ENCODE measurements at regions not wholly inside any gene's neighbourhood (a gene's known extent, or its start where the extent isn't known, plus 50 kb on each side); places are given as distances from the start of the nearest gene placed in this dataset.

DNA sequence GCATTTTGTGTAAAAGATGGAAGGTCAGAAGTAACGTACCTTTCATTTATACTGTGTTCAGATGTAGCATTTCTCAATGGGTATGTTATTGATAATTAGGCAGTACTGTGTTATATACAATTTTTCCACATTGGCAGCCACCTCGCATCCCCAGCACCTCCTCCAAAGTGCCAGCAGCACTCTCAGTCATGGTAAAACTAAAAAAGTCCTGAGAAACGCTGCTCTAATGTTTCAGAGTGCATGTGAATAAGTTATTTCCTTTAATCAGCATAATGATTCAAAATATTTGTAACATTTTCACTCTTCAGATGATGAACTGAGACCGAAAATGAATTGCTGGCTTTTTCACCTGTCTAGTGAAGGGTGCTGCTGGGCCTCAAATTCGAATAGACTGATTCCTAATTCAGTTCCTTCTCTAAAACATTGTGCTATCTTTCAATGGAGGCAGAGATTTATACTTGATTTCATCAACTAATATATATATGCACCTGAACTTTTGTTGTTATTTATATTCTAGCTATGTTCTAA is 79.9 kb upstream of the ANKRD55 start:
- no peak overlapping the region for H3K4me3 ChIP-seq
- no peaks in the 10 kb centered on the region for H3K27me3 ChIP-seq
- DNase-seq, result no peak
- no peak overlapping the region for H3K27ac ChIP-seq
- no peaks in the 10 kb centered on the region for H3K9me3 ChIP-seq
- H3K4me1 ChIP-seq, result no peaks in the 10 kb centered on the region
- no peaks in the 10 kb centered on the region for H3K36me3 ChIP-seq
- no peak for TF ChIP-seq EP300 (IDR thresholded peaks at IDR 0.05)
- ATAC-seq (ENCODE audit: low FRiP score in 2 of 2), result no peak
- 90 to 92% methylated on average over 5 of the region's 5 CpGs for WGBS, 2 donors

DNA sequence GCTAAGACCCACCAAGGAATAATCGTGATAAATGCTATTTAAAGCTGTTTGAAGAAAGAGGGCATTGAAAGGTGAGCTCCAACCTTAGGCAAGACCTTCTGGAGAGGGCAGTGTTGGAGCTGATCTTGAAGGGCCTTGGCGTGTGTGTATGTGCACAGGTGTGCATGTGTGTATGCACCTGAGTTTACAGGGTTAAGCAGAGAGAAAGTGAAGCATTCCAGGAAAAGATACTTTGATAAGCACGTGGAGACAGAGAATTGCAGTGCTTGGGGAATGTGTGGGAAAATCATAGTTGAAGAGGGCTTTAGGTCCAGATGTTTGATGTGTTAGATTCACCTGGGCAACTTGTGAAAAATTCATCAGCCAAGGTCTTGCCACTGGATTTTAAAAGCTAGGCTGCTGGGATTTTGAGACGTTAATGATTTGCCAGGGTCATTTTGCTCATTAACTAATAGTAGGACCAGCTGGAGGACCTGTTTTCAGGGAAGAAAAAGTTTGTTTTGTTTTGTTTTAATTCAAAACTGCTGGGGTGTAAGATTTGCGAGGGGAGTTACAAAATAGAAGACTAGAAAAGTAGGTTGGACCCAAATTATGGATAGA is 78.3 kb upstream of the ANKRD55 start:
- Histone ChIP-seq H3K27ac (no peak overlapping the region), H3K27me3 (no peaks in the 10 kb centered on the region), H3K4me1 (no peaks in the 10 kb centered on the region), H3K9me3 (no peaks in the 10 kb centered on the region), H3K4me3 (no peak overlapping the region), H3K36me3 (no peaks in the 10 kb centered on the region)
- ATAC-seq (ENCODE audit: low FRiP score in 2 of 2) (no peak), DNase-seq (no peak)
- WGBS, 2 donors, result 49 to 52% methylated on average over 5 of the region's 5 CpGs
- TF ChIP-seq, protein P1, sequence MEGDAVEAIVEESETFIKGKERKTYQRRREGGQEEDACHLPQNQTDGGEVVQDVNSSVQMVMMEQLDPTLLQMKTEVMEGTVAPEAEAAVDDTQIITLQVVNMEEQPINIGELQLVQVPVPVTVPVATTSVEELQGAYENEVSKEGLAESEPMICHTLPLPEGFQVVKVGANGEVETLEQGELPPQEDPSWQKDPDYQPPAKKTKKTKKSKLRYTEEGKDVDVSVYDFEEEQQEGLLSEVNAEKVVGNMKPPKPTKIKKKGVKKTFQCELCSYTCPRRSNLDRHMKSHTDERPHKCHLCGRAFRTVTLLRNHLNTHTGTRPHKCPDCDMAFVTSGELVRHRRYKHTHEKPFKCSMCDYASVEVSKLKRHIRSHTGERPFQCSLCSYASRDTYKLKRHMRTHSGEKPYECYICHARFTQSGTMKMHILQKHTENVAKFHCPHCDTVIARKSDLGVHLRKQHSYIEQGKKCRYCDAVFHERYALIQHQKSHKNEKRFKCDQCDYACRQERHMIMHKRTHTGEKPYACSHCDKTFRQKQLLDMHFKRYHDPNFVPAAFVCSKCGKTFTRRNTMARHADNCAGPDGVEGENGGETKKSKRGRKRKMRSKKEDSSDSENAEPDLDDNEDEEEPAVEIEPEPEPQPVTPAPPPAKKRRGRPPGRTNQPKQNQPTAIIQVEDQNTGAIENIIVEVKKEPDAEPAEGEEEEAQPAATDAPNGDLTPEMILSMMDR (IDR thresholded peaks at IDR 0.05), result no peak
- TF ChIP-seq POLR2AphosphoS5 (IDR thresholded peaks at IDR 0.05), result no peak
- TF ChIP-seq POLR2A (IDR thresholded peaks at IDR 0.05), result no peak
- TF ChIP-seq EP300 (IDR thresholded peaks at IDR 0.05), result no peak

DNA sequence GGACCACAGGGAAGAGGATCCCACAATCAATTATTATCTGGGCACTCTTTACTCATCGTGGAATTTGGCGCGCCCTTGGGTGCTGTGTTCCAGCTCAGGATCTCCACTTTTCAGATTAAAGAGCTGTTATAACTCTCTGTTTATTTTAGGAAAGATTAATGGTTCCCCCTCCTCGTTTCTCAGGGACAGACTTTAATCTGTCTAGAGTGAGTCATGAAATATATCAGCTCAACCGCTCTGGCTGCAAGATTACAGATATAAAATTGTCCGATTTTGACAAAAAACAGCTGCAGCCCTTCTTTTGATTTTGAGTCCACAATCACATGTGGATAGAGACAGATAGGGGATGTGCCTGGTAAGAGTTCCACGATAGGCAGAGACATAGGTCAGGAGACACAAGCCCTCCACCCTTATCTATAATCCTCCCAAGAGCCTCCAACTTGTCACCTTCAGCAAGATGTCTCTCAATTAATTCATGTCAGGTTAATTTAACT is 77.6 kb upstream of the ANKRD55 start:
- Histone ChIP-seq H3K4me1 (no peaks in the 10 kb centered on the region), H3K4me3 (no peak overlapping the region), H3K9me3 (no peaks in the 10 kb centered on the region), H3K27ac (no peak overlapping the region), H3K36me3 (no peaks in the 10 kb centered on the region), H3K27me3 (no peaks in the 10 kb centered on the region)
- no peak for TF ChIP-seq POLR2A (IDR thresholded peaks at IDR 0.05)
- TF ChIP-seq POLR2AphosphoS5 (IDR thresholded peaks at IDR 0.05), result no peak
- TF ChIP-seq, protein P1 (IDR thresholded peaks at IDR 0.05), result no peak
- no peak for TF ChIP-seq EP300 (IDR thresholded peaks at IDR 0.05)
- DNase-seq (no peak), ATAC-seq (ENCODE audit: low FRiP score in 2 of 2) (peak in 1 of 2 donors; percentile 74)
- WGBS, 2 donors, result 56 to 71% methylated on average over 7 of the region's 7 CpGs

DNA sequence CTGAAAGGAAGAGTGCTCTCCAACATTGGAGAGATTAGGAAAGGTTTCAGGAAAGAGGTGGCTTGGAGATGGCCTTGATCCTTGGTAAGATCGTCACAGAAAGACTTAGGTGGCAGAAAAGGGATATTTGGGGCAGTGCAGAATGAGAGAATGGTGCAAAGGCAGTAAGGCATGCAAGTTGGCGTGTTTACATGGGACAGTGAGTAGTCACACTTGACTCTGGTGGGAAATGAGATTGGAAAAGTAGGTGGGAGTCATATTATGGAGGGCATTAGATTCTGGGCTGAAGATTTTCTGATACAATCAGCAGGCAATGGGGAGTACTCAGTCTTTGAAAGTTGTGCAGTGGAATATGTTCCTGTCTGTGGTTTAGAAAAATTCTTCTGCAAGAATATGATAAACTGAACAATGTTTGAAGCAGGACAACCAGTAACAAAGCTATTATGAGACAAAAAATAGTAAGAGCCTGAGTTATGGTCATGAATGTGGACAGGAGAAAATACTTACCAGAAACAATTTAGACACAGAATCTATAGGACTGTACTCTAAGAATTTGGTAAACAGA is 76.2 kb upstream of the ANKRD55 start:
- Histone ChIP-seq H3K4me1 (no peaks in the 10 kb centered on the region), H3K36me3 (no peaks in the 10 kb centered on the region), H3K27me3 (no peaks in the 10 kb centered on the region), H3K4me3 (no peak overlapping the region), H3K27ac (no peak overlapping the region), H3K9me3 (no peaks in the 10 kb centered on the region)
- 88 to 92% methylated on average over 2 of the region's 2 CpGs for WGBS, 2 donors
- ATAC-seq (ENCODE audit: low FRiP score in 2 of 2) (no peak), DNase-seq (no peak)
- TF ChIP-seq, protein P1 (IDR thresholded peaks at IDR 0.05), result no peak
- TF ChIP-seq EP300 (IDR thresholded peaks at IDR 0.05) (no peak), POLR2AphosphoS5 (IDR thresholded peaks at IDR 0.05) (no peak), POLR2A (IDR thresholded peaks at IDR 0.05) (no peak)

DNA sequence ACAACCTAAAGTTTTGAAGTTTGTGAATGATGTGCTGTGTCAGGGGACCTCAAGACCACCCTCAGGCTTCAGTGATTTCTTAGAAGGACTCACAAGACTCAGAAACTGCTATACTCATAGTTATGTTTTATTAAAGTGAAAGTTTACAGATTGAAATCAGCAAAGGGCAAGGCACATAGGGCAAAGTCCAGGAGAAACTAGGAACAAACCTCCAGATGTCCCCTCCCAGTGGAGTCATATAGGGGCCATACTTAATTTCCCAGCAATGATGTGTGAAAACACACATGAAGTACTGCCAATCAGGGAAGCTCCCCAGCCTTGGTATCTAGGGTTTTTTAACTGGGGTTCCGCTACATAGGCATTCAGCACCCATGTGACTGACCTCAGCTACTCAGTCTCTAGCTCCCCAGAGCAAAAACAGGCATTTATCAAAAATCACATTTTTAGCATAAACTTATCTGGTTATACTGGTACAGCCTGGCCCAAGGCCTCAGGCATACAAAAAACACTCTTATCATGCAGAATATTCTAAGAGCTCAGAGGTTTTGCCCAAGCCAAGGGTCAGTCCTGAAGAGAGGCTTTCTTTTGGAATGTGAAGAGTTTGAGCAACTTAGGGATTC is 74.7 kb upstream of the ANKRD55 start:
- WGBS, 2 donors, result 85 to 88% methylated on average over 1 of the region's 1 CpG
- no peak overlapping the region for H3K27ac ChIP-seq
- TF ChIP-seq EP300 (IDR thresholded peaks at IDR 0.05), result no peak
- no peak for TF ChIP-seq POLR2AphosphoS5 (IDR thresholded peaks at IDR 0.05)
- no peak for TF ChIP-seq POLR2A (IDR thresholded peaks at IDR 0.05)
- TF ChIP-seq, protein P1 (IDR thresholded peaks at IDR 0.05), result no peak
- no peaks in the 10 kb centered on the region for H3K4me1 ChIP-seq
- no peaks in the 10 kb centered on the region for H3K27me3 ChIP-seq
- H3K9me3 ChIP-seq, result no peaks in the 10 kb centered on the region
- H3K36me3 ChIP-seq, result no peaks in the 10 kb centered on the region
- no peak for ATAC-seq (ENCODE audit: low FRiP score in 2 of 2)
- no peak overlapping the region for H3K4me3 ChIP-seq
- DNase-seq, result no peak

Measured in upper lobe of left lung (tissue), 6 donors.